GM12875 (cell line): ENCODE measurements at regions not wholly inside any gene's neighbourhood (a gene's known extent, or its start where the extent isn't known, plus 50 kb on each side); places are given as distances from the start of the nearest gene placed in this dataset.

Experiments used
- H3K4me3 ChIP-seq: one replicate; pipeline ENCODE4 v1.5.1; 2011; ENCODE audit warnings: low read depth, low read length, control low read depth
- TF ChIP-seq, protein P1 (sequence below): IDR thresholded peaks from 2 replicates; pipeline ENCODE4 v1.5.1; 2011; ENCODE audit warnings: low read depth, mild to moderate bottlenecking, control low read depth, inconsistent platforms, low read length, moderate library complexity, borderline replicate concordance; ENCODE audit not compliant: insufficient read depth

DNA sequence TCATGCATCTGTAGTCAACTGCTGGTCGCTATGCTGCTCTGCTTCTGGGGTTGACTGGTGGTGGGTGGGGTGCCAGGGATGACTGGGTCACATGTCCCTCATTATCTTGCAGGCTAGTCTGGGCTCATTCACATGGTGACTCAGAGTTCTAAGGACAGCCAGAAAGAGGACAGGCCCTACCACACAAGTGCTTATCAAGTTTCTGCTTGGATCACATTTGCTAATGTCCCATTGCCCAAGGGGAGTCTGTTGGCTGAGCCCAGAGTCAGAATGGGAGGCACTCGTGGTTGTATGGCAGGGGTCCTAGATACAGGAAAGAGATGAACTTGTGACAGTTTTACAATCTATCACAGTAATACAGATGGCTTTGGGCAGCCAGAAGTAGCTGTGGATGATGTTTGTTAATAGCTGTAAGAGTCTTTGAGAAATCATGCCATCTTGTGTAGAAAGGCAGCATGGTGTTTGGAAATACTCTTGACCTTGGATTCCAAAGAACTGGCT lies 221.3 kb downstream of the GPAT3 start:
- TF ChIP-seq, protein P1, sequence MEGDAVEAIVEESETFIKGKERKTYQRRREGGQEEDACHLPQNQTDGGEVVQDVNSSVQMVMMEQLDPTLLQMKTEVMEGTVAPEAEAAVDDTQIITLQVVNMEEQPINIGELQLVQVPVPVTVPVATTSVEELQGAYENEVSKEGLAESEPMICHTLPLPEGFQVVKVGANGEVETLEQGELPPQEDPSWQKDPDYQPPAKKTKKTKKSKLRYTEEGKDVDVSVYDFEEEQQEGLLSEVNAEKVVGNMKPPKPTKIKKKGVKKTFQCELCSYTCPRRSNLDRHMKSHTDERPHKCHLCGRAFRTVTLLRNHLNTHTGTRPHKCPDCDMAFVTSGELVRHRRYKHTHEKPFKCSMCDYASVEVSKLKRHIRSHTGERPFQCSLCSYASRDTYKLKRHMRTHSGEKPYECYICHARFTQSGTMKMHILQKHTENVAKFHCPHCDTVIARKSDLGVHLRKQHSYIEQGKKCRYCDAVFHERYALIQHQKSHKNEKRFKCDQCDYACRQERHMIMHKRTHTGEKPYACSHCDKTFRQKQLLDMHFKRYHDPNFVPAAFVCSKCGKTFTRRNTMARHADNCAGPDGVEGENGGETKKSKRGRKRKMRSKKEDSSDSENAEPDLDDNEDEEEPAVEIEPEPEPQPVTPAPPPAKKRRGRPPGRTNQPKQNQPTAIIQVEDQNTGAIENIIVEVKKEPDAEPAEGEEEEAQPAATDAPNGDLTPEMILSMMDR = no peak
- no peak overlapping the region for H3K4me3 ChIP-seq

DNA sequence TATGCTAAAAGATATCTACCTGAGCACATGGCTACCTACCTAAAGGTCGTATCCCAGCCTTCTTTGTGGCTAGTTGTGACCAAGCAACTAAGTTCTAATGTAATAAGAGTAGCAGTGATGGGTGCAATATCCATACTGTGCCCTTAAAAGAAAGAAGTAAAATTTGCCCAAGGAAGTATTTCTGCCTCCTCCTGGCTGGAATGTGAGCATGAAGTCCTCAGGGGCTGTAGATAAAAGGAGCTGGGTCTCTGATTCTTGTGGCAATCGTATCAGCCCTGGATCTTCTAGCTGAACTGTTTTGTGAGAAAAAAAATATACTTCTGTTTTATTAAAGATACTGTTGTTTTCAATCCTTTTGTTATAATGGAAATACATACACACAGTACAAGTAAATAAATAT lies 217.4 kb downstream of the GPAT3 start:
- H3K4me3 ChIP-seq = no peak overlapping the region
- TF ChIP-seq, protein P1 = no peak

DNA sequence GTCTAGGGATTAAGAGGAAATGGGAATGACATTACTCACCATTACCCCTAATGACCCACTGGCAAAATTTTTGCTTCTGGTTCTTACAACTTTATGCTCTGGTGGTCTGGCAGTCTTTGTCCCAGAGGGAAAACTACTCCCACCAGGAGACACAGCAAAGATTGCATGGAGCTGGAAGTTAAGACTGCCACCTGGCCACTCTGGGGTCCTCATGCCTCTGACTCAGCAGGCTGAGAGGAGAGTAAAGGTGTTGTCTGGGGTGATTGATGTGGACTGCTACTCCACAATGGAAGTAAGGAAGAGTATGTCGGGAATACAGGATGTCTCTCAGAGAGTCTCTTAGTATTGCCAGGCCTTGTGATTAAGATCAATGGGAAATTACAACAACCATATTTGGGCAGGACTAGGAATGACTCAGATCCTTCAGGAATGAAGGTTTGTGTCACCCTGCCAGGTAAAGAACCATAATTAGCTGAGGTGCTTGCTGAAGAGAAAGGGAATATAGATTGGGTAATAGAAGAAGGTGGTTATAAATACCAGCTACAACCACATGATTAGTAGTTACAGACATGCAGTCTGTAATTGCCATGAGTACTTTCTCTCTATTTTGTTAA lies 215.5 kb downstream of the GPAT3 start:
- no peak overlapping the region for H3K4me3 ChIP-seq
- TF ChIP-seq, protein P1 = no peak

DNA sequence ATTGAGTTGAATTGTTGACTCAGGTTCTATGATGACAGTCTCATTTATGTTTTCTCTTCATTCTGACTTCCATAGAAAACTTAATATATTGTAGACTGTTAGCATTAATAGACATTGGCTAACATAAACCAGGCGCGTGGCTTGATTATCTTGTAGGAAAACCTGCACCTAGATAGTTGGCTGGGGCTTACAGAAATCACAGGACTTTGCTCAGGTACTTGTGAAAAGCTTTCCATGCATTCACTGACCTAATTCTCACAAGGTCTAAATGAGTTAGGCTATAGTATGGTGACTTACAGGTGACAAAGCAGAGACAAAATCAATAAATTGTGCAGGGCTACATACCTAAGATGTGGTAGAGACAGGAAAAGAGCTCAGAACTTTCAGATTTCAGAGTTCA lies 212.8 kb downstream of the GPAT3 start:
- TF ChIP-seq, protein P1 = no peak
- H3K4me3 ChIP-seq = no peak overlapping the region

DNA sequence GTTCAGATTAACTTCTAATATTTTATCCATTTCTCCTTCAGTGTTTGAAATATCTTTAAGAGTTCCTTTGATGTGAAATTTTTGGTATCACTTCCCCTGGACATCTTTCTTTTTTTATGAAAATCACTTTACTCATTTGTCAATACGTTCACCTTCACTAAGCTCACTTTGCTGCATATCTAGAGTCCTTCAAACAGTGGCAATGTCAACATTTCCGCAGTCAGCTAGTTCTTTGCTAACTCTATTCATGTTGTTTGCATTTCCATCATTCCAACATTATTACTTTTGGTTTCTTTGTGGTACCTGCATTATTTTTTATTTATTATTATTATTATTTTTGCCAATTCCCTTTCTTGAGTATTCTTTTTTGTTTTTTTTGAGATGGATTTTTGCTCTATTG lies 203.0 kb downstream of the GPAT3 start:
- no peak overlapping the region for H3K4me3 ChIP-seq
- TF ChIP-seq, protein P1 = no peak

DNA sequence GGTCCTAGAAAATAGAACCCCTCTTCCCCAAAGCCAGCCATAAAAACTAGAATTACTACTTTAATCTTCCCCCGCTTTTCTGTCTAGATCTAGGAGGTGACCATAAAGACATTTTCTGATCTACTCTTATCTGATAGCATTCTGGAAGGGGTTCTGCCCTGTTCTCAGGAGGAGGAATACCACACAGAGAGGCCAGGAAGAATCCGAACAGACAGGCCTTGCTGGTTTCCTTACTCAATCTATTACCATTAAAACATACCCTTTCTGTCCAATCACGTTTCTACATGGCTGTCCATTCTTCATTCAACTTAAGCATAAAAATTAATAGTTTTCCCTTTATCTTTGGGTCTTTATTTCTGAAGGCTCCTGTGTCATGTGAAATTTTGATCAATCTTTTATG lies 198.7 kb downstream of the GPAT3 start:
- TF ChIP-seq, protein P1 = no peak
- no peak overlapping the region for H3K4me3 ChIP-seq

DNA sequence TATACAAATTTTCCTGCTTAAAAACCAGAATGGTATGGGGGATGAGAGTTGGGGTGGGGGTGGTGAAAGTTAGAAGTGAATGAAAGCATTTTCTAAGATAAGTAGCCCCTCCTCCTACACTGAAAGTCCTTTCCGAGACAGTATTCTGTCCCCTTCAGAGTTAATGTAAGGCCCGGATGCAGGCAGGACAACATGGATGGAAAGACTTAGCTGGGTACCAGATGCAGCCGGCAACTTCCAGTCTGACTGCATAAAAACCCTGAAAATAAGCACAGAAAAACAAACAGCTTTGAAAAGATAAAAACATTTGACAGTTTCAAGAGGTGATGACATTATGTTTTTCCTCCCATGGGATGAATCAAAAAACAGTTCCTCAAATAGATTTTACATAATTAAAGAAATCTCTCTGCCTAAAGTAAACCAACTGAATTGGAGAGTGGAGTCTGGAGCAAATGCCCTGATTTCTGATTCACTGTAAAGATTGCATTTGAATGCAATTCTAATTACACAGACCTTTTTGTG lies 196.3 kb downstream of the GPAT3 start:
- TF ChIP-seq, protein P1 = no peak
- no peak overlapping the region for H3K4me3 ChIP-seq
